ENCODE measurements at regions not wholly inside any gene's neighbourhood (a gene's known extent, or its start where the extent isn't known, plus 50 kb on each side); places are given as distances from the start of the nearest gene placed in this dataset.
"Not testable (repeated sequence)": the region's sequence is repeated elsewhere in the genome, so short reads cannot be mapped to it uniquely, and the experiment has no call there.

- no peak for DNase-seq (ENCODE audit: low read depth, low spot score)
Observed at GRCh38 chr6:15106958-15107643, 138.8 kb upstream of the JARID2 start.

- no peak for DNase-seq (ENCODE audit: low read depth, low spot score)
Observed at GRCh38 chr6:15107644-15108382, 138.1 kb upstream of the JARID2 start.

GRCh38 chr6:15108383-15108715 lies 137.5 kb upstream of the JARID2 start:
- no peak for DNase-seq (ENCODE audit: low read depth, low spot score)

- DNase-seq (ENCODE audit: low read depth, low spot score): no peak
Observed at GRCh38 chr6:15109338-15110090, 136.4 kb upstream of the JARID2 start.

GRCh38 chr6:15110726-15111354 lies 135.0 kb upstream of the JARID2 start:
- no peak for DNase-seq (ENCODE audit: low read depth, low spot score)

- not testable (repeated sequence) for DNase-seq (ENCODE audit: low read depth, low spot score)
Observed at GRCh38 chr6:15111576-15111975, 134.3 kb upstream of the JARID2 start.

GRCh38 chr6:15113587-15113986 lies 132.3 kb upstream of the JARID2 start:
- no peak for DNase-seq (ENCODE audit: low read depth, low spot score)

GRCh38 chr6:15114061-15114460 lies 131.8 kb upstream of the JARID2 start:
- DNase-seq (ENCODE audit: low read depth, low spot score): no peak

GRCh38 chr6:15116889-15117288 lies 129.0 kb upstream of the JARID2 start:
- DNase-seq (ENCODE audit: low read depth, low spot score): no peak

GRCh38 chr6:15121443-15121842 lies 124.4 kb upstream of the JARID2 start:
- DNase-seq (ENCODE audit: low read depth, low spot score): no peak

GRCh38 chr6:15121977-15122550 lies 123.8 kb upstream of the JARID2 start:
- no peak for DNase-seq (ENCODE audit: low read depth, low spot score)

GRCh38 chr6:15129887-15130286 lies 116.0 kb upstream of the JARID2 start:
- no peak for DNase-seq (ENCODE audit: low read depth, low spot score)

GRCh38 chr6:15131234-15131633 lies 114.6 kb upstream of the JARID2 start:
- DNase-seq (ENCODE audit: low read depth, low spot score): no peak

GRCh38 chr6:15131651-15132061 lies 114.2 kb upstream of the JARID2 start:
- no peak for DNase-seq (ENCODE audit: low read depth, low spot score)

- no peak for DNase-seq (ENCODE audit: low read depth, low spot score)
Observed at GRCh38 chr6:15132167-15132566, 113.7 kb upstream of the JARID2 start.

- no peak for DNase-seq (ENCODE audit: low read depth, low spot score)
Observed at GRCh38 chr6:15132854-15133670, 112.8 kb upstream of the JARID2 start.

- no peak for DNase-seq (ENCODE audit: low read depth, low spot score)
Observed at GRCh38 chr6:15137086-15137485, 108.8 kb upstream of the JARID2 start.

- DNase-seq (ENCODE audit: low read depth, low spot score): no peak
Observed at GRCh38 chr6:15143086-15143485, 102.8 kb upstream of the JARID2 start.

- no peak for DNase-seq (ENCODE audit: low read depth, low spot score)
Observed at GRCh38 chr6:15143540-15143939, 102.3 kb upstream of the JARID2 start.

GRCh38 chr6:15145821-15146220 lies 100.0 kb upstream of the JARID2 start:
- no peak for DNase-seq (ENCODE audit: low read depth, low spot score)

- no peak for DNase-seq (ENCODE audit: low read depth, low spot score)
Observed at GRCh38 chr6:15147827-15148226, 98.0 kb upstream of the JARID2 start.

Data from pulmonary artery endothelial cell (primary cell).